22Rv1 (cell line): ENCODE measurements at regions not wholly inside any gene's neighbourhood (a gene's known extent, or its start where the extent isn't known, plus 50 kb on each side); places are given as distances from the start of the nearest gene placed in this dataset.
"Not testable (repeated sequence)": the region's sequence is repeated elsewhere in the genome, so short reads cannot be mapped to it uniquely, and the experiment has no call there.

Experiments used
- H3K27ac ChIP-seq: fragments of 450-650 bp; 2 replicates; pipeline ENCODE4 v1.5.1; 2017
- ZFX ChIP-seq: fragments of 450-650 bp; IDR thresholded peaks from 2 replicates; pipeline ENCODE4 v1.6.1; 2017; ENCODE audit warnings: antibody characterized with exemption, borderline replicate concordance
- TF ChIP-seq, protein P1 (sequence below): fragments of 450-650 bp; IDR thresholded peaks from 2 replicates; pipeline ENCODE4 v1.5.1; 2017; ENCODE audit warnings: mild to moderate bottlenecking

DNA sequence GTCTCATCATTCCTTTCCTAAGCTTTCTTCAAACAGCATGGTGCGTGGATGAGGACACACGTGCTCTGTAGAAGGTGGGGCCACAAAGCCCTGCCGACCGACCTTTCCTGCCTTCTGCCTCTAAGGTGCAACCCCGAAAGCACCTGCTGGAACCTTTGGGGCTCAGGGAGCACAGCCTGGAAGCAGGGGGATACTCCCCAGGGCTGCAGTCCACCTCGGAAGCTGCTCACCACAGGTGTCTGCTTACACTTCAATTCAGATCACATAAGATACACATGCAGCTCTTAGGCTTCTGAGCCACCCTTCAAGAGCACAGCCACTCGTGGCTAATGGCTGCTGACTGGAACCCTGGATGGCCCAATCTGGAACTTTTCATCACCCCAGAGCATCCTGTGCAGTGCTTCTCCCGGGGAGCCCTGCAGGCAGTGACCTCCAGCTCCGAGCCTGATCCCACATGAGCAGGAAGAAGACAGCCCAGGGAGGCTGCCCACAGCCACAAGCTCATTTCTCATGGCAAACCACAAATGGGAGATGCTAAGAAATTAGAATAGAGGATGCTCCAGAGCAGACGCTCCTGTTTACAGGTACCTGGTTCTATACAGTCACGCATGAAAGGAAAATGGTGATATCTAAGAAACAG is 162.3 kb upstream of the FOXF1 start:
- H3K27ac ChIP-seq, result no peak overlapping the region
- TF ChIP-seq, protein P1, sequence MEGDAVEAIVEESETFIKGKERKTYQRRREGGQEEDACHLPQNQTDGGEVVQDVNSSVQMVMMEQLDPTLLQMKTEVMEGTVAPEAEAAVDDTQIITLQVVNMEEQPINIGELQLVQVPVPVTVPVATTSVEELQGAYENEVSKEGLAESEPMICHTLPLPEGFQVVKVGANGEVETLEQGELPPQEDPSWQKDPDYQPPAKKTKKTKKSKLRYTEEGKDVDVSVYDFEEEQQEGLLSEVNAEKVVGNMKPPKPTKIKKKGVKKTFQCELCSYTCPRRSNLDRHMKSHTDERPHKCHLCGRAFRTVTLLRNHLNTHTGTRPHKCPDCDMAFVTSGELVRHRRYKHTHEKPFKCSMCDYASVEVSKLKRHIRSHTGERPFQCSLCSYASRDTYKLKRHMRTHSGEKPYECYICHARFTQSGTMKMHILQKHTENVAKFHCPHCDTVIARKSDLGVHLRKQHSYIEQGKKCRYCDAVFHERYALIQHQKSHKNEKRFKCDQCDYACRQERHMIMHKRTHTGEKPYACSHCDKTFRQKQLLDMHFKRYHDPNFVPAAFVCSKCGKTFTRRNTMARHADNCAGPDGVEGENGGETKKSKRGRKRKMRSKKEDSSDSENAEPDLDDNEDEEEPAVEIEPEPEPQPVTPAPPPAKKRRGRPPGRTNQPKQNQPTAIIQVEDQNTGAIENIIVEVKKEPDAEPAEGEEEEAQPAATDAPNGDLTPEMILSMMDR, result no peak
- TF ChIP-seq ZFX, result no peak

DNA sequence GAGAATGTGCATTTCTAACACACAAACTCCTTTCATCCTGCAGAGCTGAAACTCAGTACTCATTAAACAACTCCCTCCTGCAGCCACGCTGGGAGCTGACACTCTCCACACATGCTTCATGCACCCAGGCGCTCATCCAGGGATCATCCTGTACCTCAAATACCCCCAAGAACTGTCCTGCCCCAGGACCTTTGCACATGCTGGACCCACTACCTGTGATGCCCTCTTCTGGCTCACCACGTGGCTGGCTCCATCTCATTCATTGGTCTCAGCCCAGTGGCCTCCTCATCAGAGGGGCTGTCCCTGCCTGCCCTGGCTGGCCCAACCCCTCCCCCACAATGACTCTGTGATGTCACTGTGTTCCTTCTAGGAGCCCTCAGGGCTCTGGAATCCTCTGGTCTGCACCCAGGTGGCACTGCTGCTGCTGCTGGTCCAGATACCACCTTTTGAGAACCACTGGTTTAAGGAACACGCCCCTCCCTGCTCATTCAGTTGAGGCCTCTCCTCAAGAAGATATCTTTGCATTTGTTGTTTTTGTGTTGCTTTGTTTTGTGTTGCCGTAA is 160.9 kb upstream of the FOXF1 start:
- H3K27ac ChIP-seq, result no peak overlapping the region
- TF ChIP-seq, protein P1, result no peak
- no peak for TF ChIP-seq ZFX

DNA sequence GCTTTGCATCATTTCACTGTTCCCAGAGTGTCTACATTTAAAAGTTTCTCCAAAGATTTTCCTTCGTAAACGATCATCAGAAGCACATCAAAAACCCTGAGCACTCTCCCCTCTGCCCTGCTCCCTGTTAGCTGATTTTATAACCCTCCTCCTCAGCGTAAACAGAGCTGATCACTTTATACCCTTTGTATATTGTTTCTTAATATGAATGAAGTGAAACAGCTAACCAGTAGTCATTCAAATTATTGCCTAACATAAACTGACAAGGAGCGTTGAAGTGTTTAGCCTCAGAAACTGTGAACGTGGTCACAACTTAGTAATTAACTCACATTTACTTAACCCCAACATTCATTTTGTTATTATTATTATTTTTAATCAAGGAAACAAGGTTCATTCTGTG is 160.0 kb upstream of the FOXF1 start:
- no peak overlapping the region for H3K27ac ChIP-seq
- TF ChIP-seq, protein P1, result no peak
- TF ChIP-seq ZFX, result no peak

DNA sequence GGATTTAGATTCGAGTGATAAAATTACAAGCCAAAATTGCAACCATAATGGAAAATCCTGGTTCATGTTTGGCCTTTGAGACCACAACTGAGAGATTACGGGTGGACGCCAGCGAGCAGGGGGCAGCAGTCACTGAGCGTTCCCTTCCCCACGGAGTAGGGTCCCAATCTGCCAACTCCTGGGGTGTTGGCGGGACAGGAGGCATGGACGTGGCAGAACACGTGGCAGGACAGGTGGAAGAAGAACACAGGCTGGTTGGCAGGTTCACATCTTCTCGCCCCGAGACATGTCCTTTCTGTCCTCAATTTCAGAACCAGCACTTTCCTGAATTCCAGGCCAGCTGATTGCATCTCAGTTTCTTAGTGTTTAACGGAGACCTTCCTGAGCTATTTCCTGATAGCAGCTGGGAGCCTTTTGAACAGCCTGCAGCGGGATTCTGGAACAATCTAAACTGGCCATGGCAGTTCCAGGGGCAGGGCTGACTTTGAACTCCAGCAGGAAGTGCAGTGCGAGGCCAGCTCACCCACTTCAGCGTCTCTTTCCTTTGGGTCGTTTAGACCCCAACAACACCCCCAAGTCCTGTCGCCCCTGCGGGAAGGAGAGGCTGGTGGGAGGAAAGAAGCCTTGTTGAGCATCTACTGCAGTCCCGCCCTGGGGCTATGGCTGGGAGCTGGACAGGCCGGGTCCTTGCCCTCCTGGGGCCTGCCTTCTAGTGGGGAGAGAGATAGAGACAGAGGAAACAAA is 159.1 kb upstream of the FOXF1 start:
- no peak for TF ChIP-seq ZFX
- TF ChIP-seq, protein P1, result no peak

DNA sequence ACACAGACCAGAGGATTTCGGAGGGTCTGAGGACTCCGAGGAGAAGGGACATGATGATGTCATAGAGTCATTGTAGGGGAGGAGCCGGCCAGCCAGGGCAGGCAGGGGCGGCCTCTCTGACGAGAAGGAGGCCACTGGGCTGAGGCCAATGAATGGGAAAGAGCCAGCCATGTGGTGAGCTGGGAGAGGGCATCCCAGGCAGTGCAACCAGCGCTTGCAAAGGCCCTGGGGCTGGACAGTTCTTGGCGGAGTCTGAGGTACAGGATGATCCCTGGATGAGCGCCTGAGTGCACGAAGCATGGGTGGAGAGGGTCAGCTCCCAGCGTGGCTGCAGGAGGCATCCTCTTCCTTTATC is 158.6 kb upstream of the FOXF1 start:
- not testable (repeated sequence) for H3K27ac ChIP-seq

More for the DNA sequence above, 159.1 kb upstream of the FOXF1 start:
- no peak overlapping the region for H3K27ac ChIP-seq

DNA sequence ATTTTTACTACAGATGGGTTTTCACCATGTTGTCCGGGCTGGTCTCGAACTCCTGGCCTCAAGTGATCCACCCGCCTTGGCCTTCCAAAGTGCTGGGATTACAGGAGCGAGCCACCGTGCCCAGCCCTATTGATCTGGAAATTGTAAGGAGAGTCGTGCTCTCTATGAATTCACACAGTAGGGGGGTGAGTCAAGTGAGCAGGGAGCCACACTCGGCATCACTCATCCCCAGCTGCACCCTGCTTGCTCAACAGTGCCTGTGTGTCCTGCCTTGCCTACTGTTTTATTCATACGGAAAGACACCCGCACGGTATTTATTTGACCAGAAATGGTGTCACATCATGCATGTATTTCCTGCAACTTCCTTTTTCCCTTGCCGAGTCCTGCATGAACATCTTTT is 157.2 kb upstream of the FOXF1 start:
- TF ChIP-seq ZFX, result no peak
- TF ChIP-seq, protein P1, result no peak
- H3K27ac ChIP-seq, result no peak overlapping the region

DNA sequence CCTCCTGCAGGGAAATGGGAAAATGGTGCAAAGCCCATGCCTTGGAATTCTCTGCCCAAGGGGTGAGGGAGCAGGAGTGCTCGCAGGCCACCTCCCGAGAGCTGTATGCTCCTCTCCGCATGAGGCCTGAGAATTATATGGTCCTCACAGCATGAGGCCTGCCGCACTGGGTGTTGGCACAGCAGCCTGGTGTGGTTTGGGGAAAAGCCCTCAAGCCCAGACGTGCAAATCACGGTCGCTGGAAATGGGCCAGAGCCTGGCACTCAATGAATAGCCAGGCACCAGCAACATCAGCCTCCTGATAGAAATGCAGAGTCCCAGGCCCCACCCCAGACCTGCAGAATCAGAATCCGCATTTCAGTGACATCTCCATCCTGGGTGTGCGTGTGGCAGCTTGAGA is 156.4 kb upstream of the FOXF1 start:
- no peak overlapping the region for H3K27ac ChIP-seq
- TF ChIP-seq, protein P1, result no peak
- TF ChIP-seq ZFX, result no peak
